ENCODE measurements at regions not wholly inside any gene's neighbourhood (a gene's known extent, or its start where the extent isn't known, plus 50 kb on each side); places are given as distances from the start of the nearest gene placed in this dataset.
"Not testable (repeated sequence)": the region's sequence is repeated elsewhere in the genome, so short reads cannot be mapped to it uniquely, and the experiment has no call there.

DNA sequence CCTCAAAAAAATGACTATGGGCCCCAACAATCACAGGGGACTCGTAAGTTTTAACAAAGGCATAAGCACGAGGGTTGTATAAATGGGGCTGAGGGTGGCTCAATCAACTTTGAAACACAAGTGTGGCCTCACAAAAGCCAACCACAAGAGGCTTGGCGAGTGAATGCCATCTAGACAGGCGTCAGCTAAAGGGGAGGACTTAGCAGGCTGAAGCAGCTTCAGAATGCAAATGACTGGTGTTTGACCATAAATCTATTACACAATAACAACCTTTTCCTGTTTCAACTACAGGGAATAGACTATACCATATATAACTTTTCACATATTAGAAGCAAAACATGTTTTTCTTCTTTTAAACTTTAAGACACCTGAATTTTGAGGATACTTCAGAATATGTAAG, 777.9 kb downstream of the FSCB start:
- ATAC-seq, result no peak
- no peak for TF ChIP-seq OSR1 (CRISPR knock-in tag; IDR thresholded peaks at IDR 0.05)
- TF ChIP-seq BACH2 (CRISPR knock-in tag; IDR thresholded peaks at IDR 0.05; ENCODE audit: borderline replicate concordance), result no peak
- TF ChIP-seq ZFP30 (CRISPR knock-in tag; IDR thresholded peaks at IDR 0.05), result no peak

GRCh38 chr14:43706900-43707299, 800.2 kb downstream of the FSCB start:
- ATAC-seq, result no peak
- no peak for TF ChIP-seq TOX (CRISPR knock-in tag; IDR thresholded peaks at IDR 0.05; ENCODE audit: borderline replicate concordance)
- no peak for TF ChIP-seq PATZ1 (CRISPR knock-in tag; IDR thresholded peaks at IDR 0.05; ENCODE audit: borderline replicate concordance)
- no peak for TF ChIP-seq ZFP3 (CRISPR knock-in tag; IDR thresholded peaks at IDR 0.05)
- no peak for TF ChIP-seq ARNTL (CRISPR knock-in tag; IDR thresholded peaks at IDR 0.05; ENCODE audit: borderline replicate concordance, low read depth)
- no peak for TF ChIP-seq ZC3H10 (CRISPR knock-in tag; IDR thresholded peaks at IDR 0.05)
- TF ChIP-seq ZNF565 (CRISPR knock-in tag; conservative IDR thresholded peaks at IDR 0.05; ENCODE audit: low read depth), result no peak
- TF ChIP-seq, protein P1, sequence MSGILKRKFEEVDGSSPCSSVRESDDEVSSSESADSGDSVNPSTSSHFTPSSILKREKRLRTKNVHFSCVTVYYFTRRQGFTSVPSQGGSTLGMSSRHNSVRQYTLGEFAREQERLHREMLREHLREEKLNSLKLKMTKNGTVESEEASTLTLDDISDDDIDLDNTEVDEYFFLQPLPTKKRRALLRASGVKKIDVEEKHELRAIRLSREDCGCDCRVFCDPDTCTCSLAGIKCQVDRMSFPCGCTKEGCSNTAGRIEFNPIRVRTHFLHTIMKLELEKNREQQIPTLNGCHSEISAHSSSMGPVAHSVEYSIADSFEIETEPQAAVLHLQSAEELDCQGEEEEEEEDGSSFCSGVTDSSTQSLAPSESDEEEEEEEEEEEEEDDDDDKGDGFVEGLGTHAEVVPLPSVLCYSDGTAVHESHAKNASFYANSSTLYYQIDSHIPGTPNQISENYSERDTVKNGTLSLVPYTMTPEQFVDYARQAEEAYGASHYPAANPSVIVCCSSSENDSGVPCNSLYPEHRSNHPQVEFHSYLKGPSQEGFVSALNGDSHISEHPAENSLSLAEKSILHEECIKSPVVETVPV (CRISPR knock-in tag; IDR thresholded peaks at IDR 0.05), result no peak
- no peak for TF ChIP-seq PPARA (CRISPR knock-in tag; IDR thresholded peaks at IDR 0.05; ENCODE audit: borderline replicate concordance)
- TF ChIP-seq CSDC2 (CRISPR knock-in tag; IDR thresholded peaks at IDR 0.05), result no peak
- TF ChIP-seq, protein P2, sequence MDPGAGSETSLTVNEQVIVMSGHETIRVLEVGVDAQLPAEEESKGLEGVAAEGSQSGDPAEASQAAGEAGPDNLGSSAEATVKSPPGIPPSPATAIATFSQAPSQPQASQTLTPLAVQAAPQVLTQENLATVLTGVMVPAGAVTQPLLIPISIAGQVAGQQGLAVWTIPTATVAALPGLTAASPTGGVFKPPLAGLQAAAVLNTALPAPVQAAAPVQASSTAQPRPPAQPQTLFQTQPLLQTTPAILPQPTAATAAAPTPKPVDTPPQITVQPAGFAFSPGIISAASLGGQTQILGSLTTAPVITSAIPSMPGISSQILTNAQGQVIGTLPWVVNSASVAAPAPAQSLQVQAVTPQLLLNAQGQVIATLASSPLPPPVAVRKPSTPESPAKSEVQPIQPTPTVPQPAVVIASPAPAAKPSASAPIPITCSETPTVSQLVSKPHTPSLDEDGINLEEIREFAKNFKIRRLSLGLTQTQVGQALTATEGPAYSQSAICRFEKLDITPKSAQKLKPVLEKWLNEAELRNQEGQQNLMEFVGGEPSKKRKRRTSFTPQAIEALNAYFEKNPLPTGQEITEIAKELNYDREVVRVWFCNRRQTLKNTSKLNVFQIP (CRISPR knock-in tag; IDR thresholded peaks at IDR 0.05; ENCODE audit: borderline replicate concordance, low read depth), result no peak
- no peak for TF ChIP-seq ISL1 (CRISPR knock-in tag; IDR thresholded peaks at IDR 0.05)
- TF ChIP-seq ZNF8 (CRISPR knock-in tag; IDR thresholded peaks at IDR 0.05), result no peak
- no peak for TF ChIP-seq RARB (CRISPR knock-in tag; IDR thresholded peaks at IDR 0.05)
- TF ChIP-seq GLIS3 (CRISPR knock-in tag; IDR thresholded peaks at IDR 0.05), result no peak
- no peak for TF ChIP-seq SNAI2 (CRISPR knock-in tag; IDR thresholded peaks at IDR 0.05)

GRCh38 chr14:43698561-43699284, 808.4 kb downstream of the FSCB start:
- not testable (repeated sequence) for ATAC-seq

DNA sequence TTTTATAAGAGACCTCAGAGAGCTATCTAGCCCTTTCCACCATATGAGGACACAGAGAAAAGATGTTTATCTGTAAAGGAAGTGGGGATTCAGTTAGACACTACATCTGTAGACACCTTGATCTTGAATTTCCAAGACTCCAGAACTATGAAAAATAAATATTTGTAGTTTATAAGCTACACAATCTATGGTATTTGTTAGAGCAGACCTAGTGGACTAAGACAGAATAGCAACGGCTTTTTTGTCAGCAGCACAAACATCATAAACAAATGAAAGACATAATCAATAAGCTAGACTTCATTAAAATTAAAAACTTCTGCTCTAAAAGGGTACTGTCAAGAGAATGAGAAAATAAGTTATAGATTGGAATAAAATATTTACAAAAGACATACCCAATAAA, 810.1 kb downstream of the FSCB start:
- no peak for TF ChIP-seq TSHZ2 (CRISPR knock-in tag; IDR thresholded peaks at IDR 0.05)
- TF ChIP-seq ZC3H10 (CRISPR knock-in tag; IDR thresholded peaks at IDR 0.05), result no peak
- no peak for TF ChIP-seq RARB (CRISPR knock-in tag; IDR thresholded peaks at IDR 0.05)
- no peak for TF ChIP-seq SNAI2 (CRISPR knock-in tag; IDR thresholded peaks at IDR 0.05)
- no peak for TF ChIP-seq ZNF8 (CRISPR knock-in tag; IDR thresholded peaks at IDR 0.05)
- no peak for TF ChIP-seq TOX (CRISPR knock-in tag; IDR thresholded peaks at IDR 0.05; ENCODE audit: borderline replicate concordance)
- TF ChIP-seq TCF4 (CRISPR knock-in tag; IDR thresholded peaks at IDR 0.05; ENCODE audit: borderline replicate concordance), result no peak
- no peak for TF ChIP-seq CSDC2 (CRISPR knock-in tag; IDR thresholded peaks at IDR 0.05)
- ATAC-seq, result no peak
